ENCODE measurements at regions not wholly inside any gene's neighbourhood (a gene's known extent, or its start where the extent isn't known, plus 50 kb on each side); places are given as distances from the start of the nearest gene placed in this dataset.

DNA sequence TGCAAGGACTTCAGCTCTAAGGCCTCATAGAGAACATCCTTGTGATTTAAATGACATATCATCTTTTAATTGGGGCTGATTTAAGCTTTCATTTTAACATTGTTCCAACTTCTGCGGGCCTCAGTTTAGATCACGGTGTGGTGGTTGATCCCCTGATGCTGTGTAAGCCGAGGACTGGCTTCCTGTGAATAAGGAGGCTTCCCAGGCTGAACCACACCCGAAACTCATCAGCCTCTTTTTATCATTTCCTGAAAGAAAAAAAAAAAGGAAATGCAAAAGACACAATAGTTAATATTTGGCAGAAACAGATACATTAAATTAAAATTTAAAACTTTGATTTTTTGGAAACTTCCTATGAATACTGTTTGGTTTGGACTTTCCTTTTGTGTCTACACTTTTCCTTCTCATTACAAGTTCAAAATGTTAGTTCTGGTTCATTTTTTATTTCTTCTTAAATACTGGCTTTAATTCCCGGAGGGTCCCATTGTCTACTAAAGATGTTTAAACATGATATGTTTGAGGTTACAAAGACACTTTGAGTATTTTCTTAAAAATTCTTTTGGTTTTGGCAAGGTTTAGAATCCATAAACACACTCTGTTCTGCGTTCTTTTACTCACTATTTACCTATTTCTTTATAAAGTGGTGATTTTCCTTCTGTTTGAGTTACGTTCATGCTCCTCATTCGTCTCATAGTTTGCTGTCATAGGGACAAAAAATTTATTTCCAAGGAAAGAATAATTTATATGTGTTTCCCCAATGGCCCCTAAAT lies 230.0 kb upstream of the SULF2 start:
- DNase-seq (ENCODE audit: insufficient read length, low spot score), result no peak
- no peak for TF ChIP-seq CTCF (IDR thresholded peaks at IDR 0.05; ENCODE audit: insufficient read depth, missing control alignments)
- FAIRE-seq, result no peak

- FAIRE-seq, result no peak
- no peak for DNase-seq (ENCODE audit: insufficient read length, low spot score)
- TF ChIP-seq CTCF (IDR thresholded peaks at IDR 0.05; ENCODE audit: insufficient read depth, missing control alignments), result no peak
Observed at GRCh38 chr20:48012401-48012974, 227.2 kb upstream of the SULF2 start.

GRCh38 chr20:48011025-48011424 lies 225.7 kb upstream of the SULF2 start:
- DNase-seq (ENCODE audit: insufficient read length, low spot score) (no peak), FAIRE-seq (no peak)
- TF ChIP-seq CTCF (IDR thresholded peaks at IDR 0.05; ENCODE audit: insufficient read depth, missing control alignments), result no peak

DNA sequence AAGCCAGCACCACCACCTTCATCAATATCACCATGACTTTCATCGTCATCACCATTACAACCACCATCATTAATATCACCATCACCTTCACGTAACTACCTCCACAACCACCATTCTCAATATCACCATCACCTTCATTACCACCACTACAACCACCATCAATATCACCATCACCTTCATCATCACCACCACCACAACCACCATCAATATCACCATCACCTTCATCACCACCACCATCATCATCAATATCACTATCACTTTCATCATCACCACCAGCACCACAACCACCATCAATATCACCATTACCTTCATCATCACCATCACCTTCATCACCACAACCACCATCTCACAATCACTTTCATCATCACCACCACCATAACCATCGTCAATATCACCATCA lies 225.3 kb upstream of the SULF2 start:
- DNase-seq (ENCODE audit: insufficient read length, low spot score) (no peak), FAIRE-seq (no peak)
- TF ChIP-seq CTCF (IDR thresholded peaks at IDR 0.05; ENCODE audit: insufficient read depth, missing control alignments), result no peak

GRCh38 chr20:48008850-48009515 lies 223.7 kb upstream of the SULF2 start:
- FAIRE-seq (no peak), DNase-seq (ENCODE audit: insufficient read length, low spot score) (no peak)
- TF ChIP-seq CTCF (IDR thresholded peaks at IDR 0.05; ENCODE audit: insufficient read depth, missing control alignments), result no peak

- no peak for DNase-seq (ENCODE audit: insufficient read length, low spot score)
- no peak for TF ChIP-seq CTCF (IDR thresholded peaks at IDR 0.05; ENCODE audit: insufficient read depth, missing control alignments)
- FAIRE-seq, result no peak
Observed at GRCh38 chr20:48007351-48007750, 222.1 kb upstream of the SULF2 start.
